Natural killer cell treated with Interleukin-12 subunit alpha and Interleukin-12 subunit beta and Interleukin-15 and Interleukin-18, amount 100 ng/mL, for 72 hours (primary cell): ENCODE measurements at regions not wholly inside any gene's neighbourhood (a gene's known extent, or its start where the extent isn't known, plus 50 kb on each side); places are given as distances from the start of the nearest gene placed in this dataset.

Source experiments
- ATAC-seq, 2 donors: fragments of 150-1000 bp; cut with Tn5 transposase in 1 of 2; sonication (Bioruptor Pico), chemical (Tn5 transposase) in 1 of 2; 2 replicates each; pipeline ENCODE4 v1.10.0; 2021
- DNase-seq: peaks from one replicate; pipeline ENCODE4 v3.0.0; 2022; ENCODE audit warnings: low spot score
- H3K27ac Mint-ChIP-seq, 2 donors: 1 replicate in 1 of 2; 2 replicates in 1 of 2; pipeline ENCODE4 v1.8.0; 2022; ENCODE audit warnings: mixed read lengths in 2 of 2, mild to moderate bottlenecking in 1 of 2, moderate library complexity in 1 of 2
- H3K27me3 Mint-ChIP-seq, 2 donors: 1 replicate in 1 of 2; 2 replicates in 1 of 2; pipeline ENCODE4 v1.8.0; 2022; ENCODE audit warnings: mixed read lengths in 2 of 2
- H3K36me3 Mint-ChIP-seq: one replicate; pipeline ENCODE4 v1.8.0; 2022; ENCODE audit warnings: mixed read lengths
- H3K4me1 Mint-ChIP-seq, 2 donors: 1 replicate in 1 of 2; 2 replicates in 1 of 2; pipeline ENCODE4 v1.8.0; 2022; ENCODE audit warnings: low read depth in 2 of 2, mixed read lengths in 2 of 2, mild to moderate bottlenecking in 1 of 2
- H3K4me3 Mint-ChIP-seq: one replicate; pipeline ENCODE4 v1.8.0; 2022; ENCODE audit warnings: mixed read lengths
- H3K9me3 Mint-ChIP-seq: 2 replicates; pipeline ENCODE4 v1.8.0; 2022; ENCODE audit warnings: mixed read lengths

DNA sequence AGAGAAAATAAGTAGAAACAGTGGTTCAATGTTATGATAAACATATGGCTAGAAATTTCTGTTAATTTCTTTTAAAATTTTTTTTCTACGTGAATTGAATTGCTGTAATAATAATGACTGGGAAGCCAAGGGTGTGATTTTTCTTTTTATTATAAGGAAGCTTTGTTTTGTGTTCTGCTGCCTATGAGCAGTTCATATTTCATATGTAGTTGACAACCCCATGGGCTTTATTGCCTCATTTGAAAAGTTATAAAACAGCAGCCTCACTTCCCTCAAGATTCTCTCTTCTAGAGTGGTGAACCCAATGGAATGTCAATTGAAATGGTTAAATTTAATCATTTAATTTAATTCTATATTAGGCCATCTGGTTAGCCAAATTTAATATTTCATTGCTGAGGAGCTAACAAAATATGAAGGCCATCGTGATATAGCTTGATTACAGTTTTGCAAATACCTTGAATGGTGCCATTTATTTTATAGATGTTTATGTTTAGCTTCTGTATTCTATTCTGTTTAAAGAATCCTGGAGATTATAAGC is 72.6 kb upstream of the DOCK10 start:
- peaks cover 0 to 2% of the 10 kb centered on the region in 2 donors for H3K27me3 Mint-ChIP-seq
- H3K4me1 Mint-ChIP-seq: peaks cover 0 to 5% of the 10 kb centered on the region in 2 donors
- DNase-seq (no peak), ATAC-seq (no peak)
- no peak overlapping the region for H3K27ac Mint-ChIP-seq
- no peak overlapping the region for H3K4me3 Mint-ChIP-seq
- no peaks in the 10 kb centered on the region for H3K9me3 Mint-ChIP-seq
- H3K36me3 Mint-ChIP-seq: no peaks in the 10 kb centered on the region

- H3K36me3 Mint-ChIP-seq: no peaks in the 10 kb centered on the region
- H3K27me3 Mint-ChIP-seq: peaks cover 0 to 2% of the 10 kb centered on the region in 2 donors
- H3K4me1 Mint-ChIP-seq: peaks cover 0 to 5% of the 10 kb centered on the region in 2 donors
- ATAC-seq: no peak
- no peaks in the 10 kb centered on the region for H3K9me3 Mint-ChIP-seq
- DNase-seq: no peak
- H3K27ac Mint-ChIP-seq: no peak overlapping the region
- no peak overlapping the region for H3K4me3 Mint-ChIP-seq
Observed at GRCh38 chr2:225113371-225114015, 71.2 kb upstream of the DOCK10 start.

GRCh38 chr2:225112362-225113126 is 70.3 kb upstream of the DOCK10 start:
- no peaks in the 10 kb centered on the region for H3K9me3 Mint-ChIP-seq
- H3K27ac Mint-ChIP-seq: no peak overlapping the region
- no peak overlapping the region for H3K4me3 Mint-ChIP-seq
- DNase-seq (no peak), ATAC-seq (no peak)
- H3K36me3 Mint-ChIP-seq: no peaks in the 10 kb centered on the region
- H3K4me1 Mint-ChIP-seq: peaks cover 0 to 5% of the 10 kb centered on the region in 2 donors
- peaks cover 0 to 2% of the 10 kb centered on the region in 2 donors for H3K27me3 Mint-ChIP-seq

GRCh38 chr2:225108805-225109204 is 66.5 kb upstream of the DOCK10 start:
- peaks cover 0 to 5% of the 10 kb centered on the region in 2 donors for H3K4me1 Mint-ChIP-seq
- H3K4me3 Mint-ChIP-seq: no peak overlapping the region
- no peaks in the 10 kb centered on the region for H3K36me3 Mint-ChIP-seq
- no peak for ATAC-seq
- DNase-seq: no peak
- peak overlapping the region in 1 of 2 donors; percentile 0 for H3K27ac Mint-ChIP-seq
- H3K27me3 Mint-ChIP-seq: peaks cover 0 to 6% of the 10 kb centered on the region in 2 donors
- H3K9me3 Mint-ChIP-seq: no peaks in the 10 kb centered on the region

- peaks cover 0 to 4% of the 10 kb centered on the region in 2 donors for H3K27me3 Mint-ChIP-seq
- ATAC-seq: no peak
- H3K4me3 Mint-ChIP-seq: no peak overlapping the region
- no peak for DNase-seq
- H3K27ac Mint-ChIP-seq: no peak overlapping the region
- no peaks in the 10 kb centered on the region for H3K36me3 Mint-ChIP-seq
- H3K9me3 Mint-ChIP-seq: no peaks in the 10 kb centered on the region
- H3K4me1 Mint-ChIP-seq: no peaks in the 10 kb centered on the region
Observed at GRCh38 chr2:225104971-225105370, 62.7 kb upstream of the DOCK10 start.

DNA sequence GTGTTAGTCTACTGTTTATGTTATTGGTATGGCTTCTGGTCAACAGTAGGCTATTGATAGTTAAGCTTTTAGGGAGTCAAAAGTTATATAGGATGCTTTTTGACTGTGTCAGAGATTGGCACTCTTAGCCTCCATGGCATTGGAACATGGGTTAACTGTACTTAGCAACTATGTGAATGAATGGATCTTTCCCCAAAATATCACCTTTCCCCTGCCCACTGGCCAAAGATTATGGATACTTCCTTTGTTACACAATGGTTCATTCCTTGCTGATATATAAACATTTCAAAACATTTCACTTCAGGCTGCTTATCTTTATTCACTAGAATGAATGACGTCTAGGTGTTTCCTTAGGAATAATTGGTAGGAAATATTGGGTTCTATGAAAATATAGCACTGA is 62.1 kb upstream of the DOCK10 start:
- no peak for ATAC-seq
- H3K27ac Mint-ChIP-seq: no peak overlapping the region
- no peak for DNase-seq
- H3K9me3 Mint-ChIP-seq: no peaks in the 10 kb centered on the region
- no peaks in the 10 kb centered on the region for H3K4me1 Mint-ChIP-seq
- H3K36me3 Mint-ChIP-seq: no peaks in the 10 kb centered on the region
- H3K27me3 Mint-ChIP-seq: peaks cover 0 to 4% of the 10 kb centered on the region in 2 donors
- no peak overlapping the region for H3K4me3 Mint-ChIP-seq

GRCh38 chr2:225103737-225104141 is 61.5 kb upstream of the DOCK10 start:
- no peak for ATAC-seq
- no peaks in the 10 kb centered on the region for H3K9me3 Mint-ChIP-seq

DNA sequence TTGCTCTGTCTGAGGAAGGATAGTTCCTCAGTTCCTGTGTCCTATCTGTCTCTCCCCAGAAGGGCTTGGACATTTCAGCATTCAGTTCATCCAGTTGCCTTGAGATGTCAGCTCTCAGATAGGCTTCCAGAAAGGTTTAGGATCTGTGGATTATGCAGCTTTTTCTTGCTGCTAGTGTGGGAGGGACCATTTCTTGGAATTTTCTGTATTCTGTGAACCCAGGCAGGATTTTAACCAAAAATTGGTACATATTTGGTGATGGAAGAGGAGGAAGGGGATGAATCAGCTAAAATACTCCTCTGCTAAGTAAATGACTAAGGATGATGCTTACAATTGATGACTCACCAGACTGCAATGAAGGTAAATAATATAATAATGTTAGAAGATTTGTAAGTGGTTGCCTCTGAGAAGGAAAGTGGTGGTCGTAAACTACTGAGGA is 58.6 kb upstream of the DOCK10 start:
- no peak overlapping the region for H3K4me3 Mint-ChIP-seq
- H3K27ac Mint-ChIP-seq: no peak overlapping the region
- no peaks in the 10 kb centered on the region for H3K36me3 Mint-ChIP-seq
- no peaks in the 10 kb centered on the region for H3K4me1 Mint-ChIP-seq
- DNase-seq (no peak), ATAC-seq (no peak)
- H3K27me3 Mint-ChIP-seq: peaks cover 0 to 3% of the 10 kb centered on the region in 2 donors
- H3K9me3 Mint-ChIP-seq: no peaks in the 10 kb centered on the region

More at GRCh38 chr2:225103737-225104141, 61.5 kb upstream of the DOCK10 start:
- Mint-ChIP-seq H3K36me3 (no peaks in the 10 kb centered on the region), H3K27ac (no peak overlapping the region), H3K27me3 (peaks cover 0 to 4% of the 10 kb centered on the region in 2 donors), H3K4me3 (no peak overlapping the region), H3K4me1 (no peaks in the 10 kb centered on the region)
- DNase-seq: no peak

- no peaks in the 10 kb centered on the region for H3K9me3 Mint-ChIP-seq
- H3K36me3 Mint-ChIP-seq: no peaks in the 10 kb centered on the region
- peaks cover 0 to 2% of the 10 kb centered on the region in 2 donors for H3K4me1 Mint-ChIP-seq
- no peak overlapping the region for H3K27ac Mint-ChIP-seq
- H3K27me3 Mint-ChIP-seq: no peaks in the 10 kb centered on the region
- DNase-seq: no peak
- H3K4me3 Mint-ChIP-seq: no peak overlapping the region
- ATAC-seq: no peak
Observed at GRCh38 chr2:225100269-225100668, 58.0 kb upstream of the DOCK10 start.

- ATAC-seq (no peak), DNase-seq (no peak)
- Mint-ChIP-seq H3K27me3 (no peaks in the 10 kb centered on the region), H3K27ac (no peak overlapping the region), H3K36me3 (no peaks in the 10 kb centered on the region), H3K4me1 (peaks cover 0 to 2% of the 10 kb centered on the region in 2 donors), H3K9me3 (no peaks in the 10 kb centered on the region), H3K4me3 (no peak overlapping the region)
Observed at GRCh38 chr2:225097035-225097434, 54.8 kb upstream of the DOCK10 start.
